GM19043 (cell line): ENCODE measurements at regions not wholly inside any gene's neighbourhood (a gene's known extent, or its start where the extent isn't known, plus 50 kb on each side); places are given as distances from the start of the nearest gene placed in this dataset.

Experiments used
- ATAC-seq: cut with Tn5 transposase; IDR thresholded peaks from one replicate; pipeline ENCODE4 v1.9.1; 2021; ENCODE audit warnings: low read depth; ENCODE audit not compliant: unreplicated experiment

GRCh38 chr13:47281991-47282390 is 385.1 kb upstream of the HTR2A start:
- no peak for ATAC-seq

DNA sequence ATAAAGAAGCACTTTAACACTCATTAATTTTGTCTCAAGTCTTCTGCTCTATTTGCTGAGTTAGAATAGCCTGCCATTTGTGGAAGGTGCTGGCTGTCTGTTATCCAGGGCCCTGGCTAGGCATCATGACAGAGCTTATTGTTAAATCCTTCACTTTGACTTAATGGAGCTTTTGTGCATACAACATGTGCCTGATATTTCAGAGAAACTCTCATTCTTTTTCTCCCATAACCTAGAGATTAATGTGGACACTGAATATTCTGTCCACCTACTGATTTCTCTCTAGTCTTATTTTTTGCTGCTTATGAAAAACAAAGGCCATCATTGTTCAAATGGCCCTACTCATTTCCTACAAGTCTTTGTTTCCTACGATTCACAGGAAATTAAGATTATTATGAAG is 383.1 kb upstream of the HTR2A start:
- ATAC-seq: no peak

GRCh38 chr13:47277774-47278173 is 380.9 kb upstream of the HTR2A start:
- no peak for ATAC-seq

GRCh38 chr13:47268270-47268669 is 371.4 kb upstream of the HTR2A start:
- ATAC-seq: no peak

DNA sequence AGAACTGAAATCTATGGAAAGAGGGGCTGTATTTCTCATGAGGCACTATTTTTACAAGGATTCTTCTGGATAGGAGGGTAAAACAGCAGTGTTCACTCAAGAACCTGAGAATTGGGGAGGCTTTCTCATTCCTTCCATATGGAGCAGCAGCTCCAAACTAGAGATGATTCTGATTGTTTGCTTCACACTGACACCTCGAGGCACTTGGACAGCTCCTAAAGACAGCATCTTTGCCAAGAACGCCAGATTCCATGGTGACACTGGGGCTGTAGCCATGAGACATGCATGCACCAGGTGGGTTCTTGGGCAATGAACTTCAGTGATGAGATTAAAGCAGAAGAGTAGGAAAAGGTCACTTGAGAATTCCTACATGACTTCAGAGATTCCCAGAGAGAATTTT is 361.5 kb upstream of the HTR2A start:
- no peak for ATAC-seq

GRCh38 chr13:47256618-47257017 is 359.8 kb upstream of the HTR2A start:
- ATAC-seq: no peak

GRCh38 chr13:47252627-47253026 is 355.8 kb upstream of the HTR2A start:
- ATAC-seq: no peak

DNA sequence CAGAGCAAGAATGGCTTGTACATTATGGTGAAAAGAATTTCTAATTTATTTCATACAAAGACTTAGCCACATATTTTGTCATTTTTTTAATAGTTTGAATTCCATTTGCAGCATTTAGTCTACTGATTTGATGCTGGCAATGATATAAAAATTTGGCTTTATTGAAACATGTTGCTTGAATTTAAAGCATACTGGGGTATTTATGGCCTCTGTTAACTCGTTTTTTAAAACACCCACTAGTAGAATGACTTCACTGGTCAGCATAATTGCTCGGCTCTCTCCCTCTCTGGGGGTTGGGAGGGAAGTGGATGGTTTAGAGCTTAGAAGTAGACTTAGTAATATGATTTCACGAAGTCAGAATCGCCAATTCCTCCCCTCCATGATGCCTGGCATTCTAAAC is 354.9 kb upstream of the HTR2A start:
- no peak for ATAC-seq

DNA sequence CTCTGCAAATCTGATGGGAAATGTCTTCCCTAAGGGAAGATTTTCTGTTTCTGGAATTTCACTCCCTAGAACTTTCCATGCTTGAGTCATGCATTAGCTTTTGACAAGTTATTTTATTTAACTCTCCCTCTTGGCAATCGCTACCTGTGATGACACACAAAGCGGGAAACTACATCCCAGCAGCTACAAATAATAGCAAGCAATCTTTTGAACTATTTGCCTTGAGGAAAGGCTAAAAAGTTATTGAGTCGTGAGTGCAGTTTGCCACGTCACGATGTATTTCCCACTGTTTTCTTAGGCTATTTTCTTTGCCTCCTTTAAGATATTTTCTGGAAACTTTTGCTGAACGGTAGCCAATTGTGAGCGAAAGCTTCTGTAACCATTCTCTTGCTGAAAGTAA is 353.3 kb upstream of the HTR2A start:
- ATAC-seq: no peak

DNA sequence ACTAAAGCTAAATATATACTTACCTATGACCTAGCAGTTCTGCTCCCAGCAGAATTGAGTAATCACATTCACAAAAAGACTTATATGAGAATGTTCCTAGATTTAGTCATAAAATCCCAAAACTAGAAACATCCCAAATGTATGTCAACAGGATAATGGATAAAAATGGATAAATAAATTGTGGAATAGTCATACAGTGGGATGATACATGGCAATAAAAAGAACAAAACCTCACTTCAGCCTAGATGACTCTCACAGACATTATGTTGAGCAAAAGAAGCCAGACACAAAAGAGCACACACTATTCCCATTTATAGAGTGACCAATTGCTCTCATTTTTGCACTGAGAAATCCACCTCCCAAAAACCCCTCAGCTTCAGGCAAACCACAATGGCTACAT is 352.4 kb upstream of the HTR2A start:
- no peak for ATAC-seq

DNA sequence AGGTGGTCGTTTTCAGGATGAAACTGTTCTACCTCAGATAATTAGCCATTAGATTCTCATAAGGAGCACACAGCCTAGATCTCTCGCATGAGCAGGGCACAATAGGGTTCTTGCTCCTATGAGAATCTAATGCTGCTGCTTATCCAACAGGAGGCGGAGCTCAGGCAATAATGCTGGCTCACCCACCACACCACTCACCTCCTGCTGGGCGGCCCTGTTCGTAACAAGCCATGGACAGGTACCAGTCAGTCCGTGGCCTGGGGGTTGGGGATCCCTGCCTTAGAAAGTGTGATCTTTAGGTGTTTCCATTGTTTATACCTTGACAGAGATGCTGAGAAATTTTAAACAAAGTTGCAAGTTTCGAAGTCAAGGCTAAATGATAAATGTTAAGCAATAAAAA is 344.6 kb upstream of the HTR2A start:
- no peak for ATAC-seq

GRCh38 chr13:47239025-47239424 is 342.2 kb upstream of the HTR2A start:
- no peak for ATAC-seq

DNA sequence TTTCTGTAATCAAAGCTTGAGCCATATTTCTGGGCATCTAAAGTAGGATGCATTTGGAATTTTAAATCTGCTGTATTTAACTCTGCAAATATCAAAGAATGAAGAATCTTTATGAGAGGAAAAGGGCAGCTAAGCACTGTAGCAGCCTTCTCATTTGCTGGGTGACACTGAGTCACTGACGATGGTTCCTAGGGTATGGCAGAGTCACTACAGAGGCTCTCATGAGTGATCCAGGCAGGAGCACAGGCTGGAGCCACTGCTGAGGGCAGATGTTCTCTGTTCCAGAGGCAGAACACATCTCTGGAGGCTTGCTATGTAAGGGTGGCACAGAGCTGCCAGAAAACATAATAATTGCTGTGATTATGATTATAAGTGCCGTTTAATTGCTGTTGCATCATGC is 340.7 kb upstream of the HTR2A start:
- no peak for ATAC-seq

- ATAC-seq: no peak
These were observed 336.9 kb upstream of the HTR2A start for GRCh38 chr13:47233734-47234133.

DNA sequence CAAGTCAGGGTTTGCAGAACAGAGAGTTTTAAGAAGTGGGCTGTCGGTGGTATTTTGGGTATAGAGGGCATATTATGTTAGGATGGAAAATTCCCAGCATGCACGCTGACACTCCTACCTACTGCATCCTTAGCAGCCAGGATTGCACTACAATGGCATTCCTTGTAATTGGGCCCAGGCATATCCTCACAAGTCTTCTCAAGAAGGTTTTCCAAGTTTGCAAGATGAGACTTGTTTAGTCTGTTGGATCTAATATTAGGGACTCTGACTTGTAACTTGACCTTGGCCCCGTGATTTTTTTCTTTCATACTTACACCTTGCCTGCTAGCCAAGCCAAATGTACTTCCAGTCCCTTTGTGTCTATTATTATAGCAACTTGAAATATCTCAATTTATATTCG is 335.7 kb upstream of the HTR2A start:
- no peak for ATAC-seq

DNA sequence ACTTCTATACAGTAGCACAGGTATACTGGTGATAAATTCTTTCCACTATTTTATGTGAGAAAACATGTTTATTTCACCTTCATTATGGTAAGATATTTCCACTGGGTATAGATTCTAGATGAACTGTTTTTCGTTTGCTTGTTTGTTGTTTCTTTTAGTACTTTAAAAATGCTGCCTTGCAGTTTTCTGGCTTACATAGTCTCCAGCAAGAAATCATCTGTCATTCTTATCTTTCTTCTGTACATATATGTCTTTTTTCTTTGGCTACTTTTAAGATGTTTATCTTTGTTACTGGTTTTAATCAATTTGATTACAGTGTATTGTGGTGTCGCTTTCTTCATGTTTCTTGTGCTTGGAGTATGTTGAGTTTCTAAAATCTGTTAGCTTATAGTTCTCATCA is 333.3 kb upstream of the HTR2A start:
- ATAC-seq: no peak

DNA sequence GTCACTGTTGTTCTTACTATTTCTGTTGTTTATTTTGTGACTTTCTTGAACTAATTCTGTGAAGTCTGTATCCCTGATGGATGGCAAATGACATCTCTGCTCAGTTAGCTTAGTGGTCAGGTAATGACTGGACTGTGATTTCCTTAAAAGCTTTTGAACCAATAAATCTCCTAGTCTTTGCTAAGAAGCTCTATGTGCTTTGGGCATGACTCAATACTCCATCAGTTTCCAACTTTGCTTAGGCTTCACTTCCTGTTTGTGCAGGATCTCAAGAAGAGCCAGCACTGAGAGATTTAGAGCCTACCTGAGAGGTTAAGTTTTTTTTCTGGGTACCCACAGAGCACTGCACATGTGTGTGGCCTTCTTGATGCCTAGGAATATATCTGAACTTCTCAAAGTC is 329.7 kb upstream of the HTR2A start:
- no peak for ATAC-seq

DNA sequence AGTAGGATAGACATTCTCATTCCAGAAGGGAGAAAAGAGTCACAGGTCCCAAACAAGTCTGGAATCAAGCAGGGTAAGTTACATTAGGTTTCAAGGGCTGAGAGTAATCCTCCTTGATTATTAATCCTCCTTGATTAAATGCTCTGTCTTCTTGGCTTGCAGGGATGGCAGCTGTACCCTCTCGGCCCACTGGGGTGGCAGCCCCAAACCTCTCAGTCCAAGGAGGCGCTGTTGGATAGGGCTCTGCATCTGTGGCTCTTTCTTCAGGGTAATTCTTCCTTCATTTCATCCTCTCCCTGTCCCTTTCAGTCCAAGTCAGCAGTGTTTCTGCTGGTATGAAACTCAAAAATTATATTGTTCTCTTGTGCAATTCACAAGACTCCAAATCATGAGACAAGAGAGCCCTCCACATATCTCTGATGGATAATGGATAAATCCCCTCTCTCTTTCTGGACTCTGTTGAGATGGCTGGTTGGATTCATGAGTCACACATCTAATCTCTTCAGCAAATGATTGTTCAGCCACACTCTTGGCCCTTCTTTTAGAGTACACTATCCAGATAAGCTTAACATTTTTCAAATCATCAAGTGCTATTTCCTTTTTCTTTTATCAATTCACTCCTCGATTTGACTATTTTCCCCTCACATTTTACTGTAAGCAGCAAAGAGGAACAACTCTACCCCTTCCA is 323.7 kb upstream of the HTR2A start:
- ATAC-seq: no peak

GRCh38 chr13:47218611-47219010 is 321.8 kb upstream of the HTR2A start:
- no peak for ATAC-seq

DNA sequence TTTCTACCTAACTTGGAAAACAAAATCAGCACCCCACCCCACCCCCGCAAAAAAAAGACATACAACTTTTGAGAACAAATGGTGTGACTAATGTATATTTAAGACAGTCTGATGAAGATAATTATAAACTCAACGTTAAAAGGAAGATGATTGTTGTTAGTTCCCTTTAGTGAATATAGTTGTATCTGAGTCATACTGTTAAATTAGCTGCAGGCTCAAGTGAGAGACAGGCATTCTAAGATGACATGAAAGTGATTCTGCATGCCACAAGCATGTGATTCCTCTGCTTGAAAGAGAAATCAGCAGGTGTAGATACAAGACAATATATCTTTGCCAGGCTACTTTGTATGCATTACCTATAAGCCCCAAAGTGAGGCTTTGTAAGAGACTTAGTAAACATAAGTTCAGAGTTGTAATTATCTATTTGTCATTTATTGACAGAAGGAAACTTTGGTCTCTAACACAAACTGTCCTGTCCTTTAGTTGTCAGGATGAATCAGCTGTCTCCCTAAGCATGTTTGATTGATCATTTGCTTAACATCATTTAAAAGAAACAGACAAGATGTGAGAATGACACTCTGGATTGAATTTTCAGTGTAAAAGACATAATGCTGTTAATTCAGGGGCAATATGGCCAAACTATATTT is 319.4 kb upstream of the HTR2A start:
- no peak for ATAC-seq

DNA sequence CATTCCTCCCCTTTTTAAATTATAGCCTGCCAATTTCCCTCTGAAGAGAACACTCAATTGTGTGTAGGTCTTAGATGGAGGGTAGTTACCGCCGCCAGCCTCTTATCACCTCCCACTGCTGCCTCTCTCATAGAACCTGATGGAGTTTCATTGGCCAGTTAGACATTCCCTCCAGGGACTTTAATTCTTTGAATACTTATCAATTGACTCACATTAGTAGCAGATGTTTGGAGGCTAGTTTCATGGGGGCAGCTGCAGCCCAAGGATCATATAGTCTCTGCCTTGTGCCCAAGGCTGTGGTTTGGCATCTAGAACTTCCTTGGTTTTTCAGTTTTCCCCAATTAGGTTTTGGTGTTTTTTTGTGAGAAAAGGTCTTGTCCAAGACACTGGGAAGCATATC is 318.9 kb upstream of the HTR2A start:
- ATAC-seq: no peak

DNA sequence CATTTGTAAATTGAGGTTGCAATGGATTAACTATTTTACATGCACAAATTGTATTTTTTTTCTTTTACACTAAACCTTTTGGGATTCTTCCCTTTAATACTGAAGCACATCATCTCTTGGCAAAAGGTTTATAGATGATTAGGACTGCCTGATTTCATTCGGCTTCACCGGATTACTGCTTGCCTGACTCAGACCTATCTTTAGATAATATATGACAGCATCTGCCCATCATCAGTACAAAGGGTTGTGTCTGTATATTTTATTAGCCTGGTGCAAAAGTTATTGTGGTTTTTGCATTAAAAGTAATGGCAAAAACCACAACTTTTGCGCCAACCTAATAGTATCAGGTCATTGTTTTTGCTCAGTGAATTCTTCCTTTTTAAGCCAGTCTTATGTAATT is 316.2 kb upstream of the HTR2A start:
- no peak for ATAC-seq

DNA sequence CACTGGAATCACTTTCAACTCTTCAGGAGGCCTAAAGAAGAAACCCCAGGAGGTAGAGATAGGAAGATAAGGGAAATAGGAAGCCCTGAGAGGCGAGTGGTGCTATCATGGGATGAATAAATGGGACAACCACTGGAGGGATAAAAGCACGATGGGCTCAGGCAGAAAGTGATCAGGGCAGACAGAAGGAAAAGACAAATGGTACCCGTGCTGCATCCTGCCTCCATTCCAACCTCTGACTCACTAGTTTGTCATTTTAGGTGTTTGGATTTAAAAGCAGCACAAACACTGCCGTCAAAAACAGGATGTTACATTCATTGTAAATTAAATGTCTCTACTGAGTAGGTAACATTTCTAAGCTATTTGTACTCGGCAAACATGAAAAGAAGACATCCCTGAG is 314.3 kb upstream of the HTR2A start:
- ATAC-seq: no peak
